H1 (cell line): ENCODE measurements at regions not wholly inside any gene's neighbourhood (a gene's known extent, or its start where the extent isn't known, plus 50 kb on each side); places are given as distances from the start of the nearest gene placed in this dataset.

ENCODE experiments used
- CTCF ChIA-PET: fragments of 300-600 bp; sonication (Branson Sonifier 250); formaldehyde crosslinking; loops from one replicate; lab custom pipeline; 2021; ENCODE audit not compliant: partially characterized antibody; lab: Charles Lee
- POLR2A ChIA-PET: fragments of 300-600 bp; sonication (Branson Sonifier 250); formaldehyde crosslinking; loops from one replicate; lab custom pipeline; 2021; ENCODE audit warnings: inconsistent platforms; ENCODE audit not compliant: partially characterized antibody; lab: Charles Lee
- DNase-seq, 2 experiments: peaks; one replicate each; pipeline versions ENCODE4 v3.0.0 to v3.0.0-alpha.2; 2010 to 2022; ENCODE audit warnings: low spot score in 2 of 2, low read depth in 1 of 2, mixed read lengths in 1 of 2
- FAIRE-seq: peaks from 2 replicates; lab custom pipeline; 2011; peaks lifted over from hg19 to GRCh38; lab: Jason Lieb, UNC
- H2AFZ ChIP-seq: 2 replicates; pipeline ENCODE4 v1.8.1; 2012; ENCODE audit warnings: low read length, inconsistent platforms
- H2AK5ac ChIP-seq: 2 replicates; pipeline ENCODE4 v1.6.1; 2013; ENCODE audit warnings: low read depth, low read length
- H2BK120ac ChIP-seq: replicated peaks from 2 replicates; pipeline ENCODE3; 2013; ENCODE audit warnings: low read depth, low read length, inconsistent platforms
- H2BK12ac ChIP-seq: 2 replicates; pipeline ENCODE4 v1.6.1; 2013; ENCODE audit warnings: low read depth, low read length
- H2BK15ac ChIP-seq: 2 replicates; pipeline ENCODE4 v1.6.1; 2013; ENCODE audit warnings: low read length
- H2BK20ac ChIP-seq: 2 replicates; pipeline ENCODE4 v1.6.1; 2013; ENCODE audit warnings: low read length
- H2BK5ac ChIP-seq: 2 replicates; pipeline ENCODE4 v1.6.1; 2013; ENCODE audit warnings: low read depth, low read length
- H3K14ac ChIP-seq: 2 replicates; pipeline ENCODE4 v1.6.1; 2013; ENCODE audit warnings: inconsistent platforms; ENCODE audit not compliant: insufficient read length
- H3K18ac ChIP-seq: 2 replicates; pipeline ENCODE4 v1.6.1; 2013; ENCODE audit warnings: low read length; ENCODE audit errors: extremely low read depth
- H3K23ac ChIP-seq: 2 replicates; pipeline ENCODE4 v1.6.1; 2013; ENCODE audit warnings: inconsistent platforms; ENCODE audit not compliant: insufficient read length
- H3K23me2 ChIP-seq: 2 replicates; pipeline ENCODE4 v1.6.1; 2013; ENCODE audit warnings: low read depth, low read length
- H3K27ac ChIP-seq: 2 replicates; pipeline ENCODE4 v1.6.1; 2011; ENCODE audit warnings: low read depth, low read length, inconsistent platforms
- H3K27me3 ChIP-seq, 4 experiments: replicated peaks in 1 of 4; 1 replicate in 1 of 4; 2 replicates in 3 of 4; pipeline versions ENCODE4 v1.6.1 to v1.8.1; 2011 to 2013; ENCODE audit warnings: low read length in 3 of 4, mild to moderate bottlenecking in 3 of 4, inconsistent platforms in 2 of 4, mixed read lengths in 2 of 4, moderate library complexity in 1 of 4; ENCODE audit not compliant: control insufficient read depth in 3 of 4, insufficient read depth in 3 of 4; ENCODE audit errors: extremely low read depth in 1 of 4
- H3K36me3 ChIP-seq, 4 experiments: 2 replicates each; pipeline versions ENCODE4 v1.6.1 to v1.8.1; 2011 to 2013; ENCODE audit warnings: mild to moderate bottlenecking in 4 of 4, low read length in 3 of 4, moderate library complexity in 2 of 4, control low read depth in 1 of 4, inconsistent platforms in 1 of 4; ENCODE audit not compliant: insufficient read depth in 4 of 4, control insufficient read depth in 2 of 4
- H3K4ac ChIP-seq: replicated peaks from 2 replicates; pipeline ENCODE3; 2013; ENCODE audit warnings: low read length, low read depth, mixed read lengths, inconsistent platforms; ENCODE audit not compliant: insufficient read length
- H3K4me1 ChIP-seq, 4 experiments: replicated peaks in 1 of 4; 1 replicate in 1 of 4; 2 replicates in 3 of 4; pipeline versions ENCODE4 v1.6.1 to v1.8.1; 2011 to 2013; ENCODE audit warnings: low read length in 3 of 4, inconsistent platforms in 2 of 4, mixed read lengths in 1 of 4; ENCODE audit not compliant: insufficient read depth in 4 of 4, control insufficient read depth in 3 of 4
- H3K4me2 ChIP-seq, 2 experiments: 2 replicates each; pipeline versions ENCODE4 v1.6.1 to v1.8.1; 2011 to 2013; ENCODE audit warnings: low read depth in 2 of 2, low read length in 2 of 2, control low read depth in 1 of 2, inconsistent platforms in 1 of 2, mild to moderate bottlenecking in 1 of 2; ENCODE audit not compliant: insufficient read depth in 1 of 2
- H3K4me3 ChIP-seq, 4 experiments: fragments of 200-600, 300-600 bp in 1 of 4; sonication (generic), shearing (Covaris generic), sonication (Bioruptor Twin) in 1 of 4; 2 replicates each; pipeline versions ENCODE4 v1.5.1 to v1.8.1; 2011 to 2016; ENCODE audit warnings: low read length in 4 of 4, low read depth in 3 of 4, control low read depth in 2 of 4, inconsistent platforms in 2 of 4, mild to moderate bottlenecking in 2 of 4, mixed read lengths in 1 of 4, moderate library complexity in 1 of 4; ENCODE audit not compliant: insufficient read depth in 2 of 4; ENCODE audit errors: extremely low read depth in 1 of 4
- H3K56ac ChIP-seq: replicated peaks from 2 replicates; pipeline ENCODE3; 2013; ENCODE audit warnings: low read depth, mild to moderate bottlenecking, mixed read lengths, low read length, inconsistent platforms; ENCODE audit not compliant: insufficient read length
- H3K79me1 ChIP-seq: 2 replicates; pipeline ENCODE4 v1.6.1; 2013; ENCODE audit warnings: low read depth, low read length, control low read depth
- H3K79me2 ChIP-seq, 2 experiments: 2 replicates each; pipeline versions ENCODE4 v1.6.1 to v1.8.1; 2012 to 2013; ENCODE audit warnings: low read length in 2 of 2, mild to moderate bottlenecking in 2 of 2, inconsistent platforms in 1 of 2; ENCODE audit not compliant: insufficient read depth in 2 of 2, control insufficient read depth in 1 of 2
- H3K9ac ChIP-seq, 4 experiments: replicated peaks in 1 of 4; 1 replicate in 1 of 4; 2 replicates in 3 of 4; pipeline versions ENCODE4 v1.6.1 to v1.8.1; 2011 to 2013; ENCODE audit warnings: low read depth in 3 of 4, low read length in 3 of 4, control low read depth in 2 of 4, mild to moderate bottlenecking in 2 of 4, moderate library complexity in 2 of 4, inconsistent platforms in 1 of 4; ENCODE audit errors: extremely low read depth in 1 of 4
- H3K9me3 ChIP-seq, 2 experiments: 2 replicates each; pipeline versions ENCODE4 v1.6.1 to v1.8.1; 2012 to 2013; ENCODE audit warnings: mild to moderate bottlenecking in 2 of 2, moderate library complexity in 2 of 2, control low read depth in 1 of 2, inconsistent platforms in 1 of 2, low read depth in 1 of 2, low read length in 1 of 2, mixed read lengths in 1 of 2; ENCODE audit not compliant: insufficient read depth in 2 of 2
- H4K20me1 ChIP-seq, 2 experiments: replicated peaks in 1 of 2; 2 replicates each; pipeline versions ENCODE3 to v1.8.1; 2011 to 2013; ENCODE audit warnings: inconsistent platforms in 2 of 2, low read length in 2 of 2, mild to moderate bottlenecking in 1 of 2; ENCODE audit not compliant: insufficient read depth in 2 of 2, control insufficient read depth in 1 of 2
- H4K5ac ChIP-seq: 2 replicates; pipeline ENCODE4 v1.6.1; 2013; ENCODE audit warnings: low read length, low read depth, mixed read lengths, inconsistent platforms; ENCODE audit not compliant: insufficient read length
- H4K8ac ChIP-seq: 2 replicates; pipeline ENCODE4 v1.8.0; 2013; ENCODE audit warnings: mild to moderate bottlenecking, moderate library complexity, low read length, inconsistent platforms; ENCODE audit not compliant: insufficient read depth; ENCODE audit errors: extremely low read depth
- H4K91ac ChIP-seq: replicated peaks from 2 replicates; pipeline ENCODE3; 2013; ENCODE audit warnings: low read length, mixed read lengths, inconsistent platforms; ENCODE audit not compliant: insufficient read length
- BCL11A ChIP-seq, 2 experiments: IDR thresholded peaks; one replicate each; pipeline ENCODE4 v1.6.1; 2011; ENCODE audit warnings: low read depth in 2 of 2, low read length in 2 of 2, mild to moderate bottlenecking in 2 of 2
- BRCA1 ChIP-seq: IDR thresholded peaks from 2 replicates; pipeline ENCODE4 v1.6.1; 2012; ENCODE audit warnings: low read depth, low read length, improper control_type of control experiment
- CBX8 ChIP-seq: fragments of 300-800, 300-1000 bp; sonication (generic); IDR thresholded peaks from 2 replicates; pipeline ENCODE4 v1.7.1; 2016; ENCODE audit warnings: low read depth, low read length, borderline replicate concordance
- EGR1 ChIP-seq: IDR thresholded peaks from 2 replicates; pipeline ENCODE4 v1.6.1; 2011; ENCODE audit warnings: low read depth, low read length, borderline replicate concordance
- FOSL1 ChIP-seq: IDR thresholded peaks from 2 replicates; pipeline ENCODE4 v1.6.1; 2011; ENCODE audit warnings: mild to moderate bottlenecking, low read depth, low read length, moderate library complexity; ENCODE audit not compliant: insufficient read depth
- GABPA ChIP-seq: IDR thresholded peaks from 2 replicates; pipeline ENCODE4 v1.6.1; 2011; ENCODE audit warnings: mild to moderate bottlenecking, low read length, moderate library complexity, borderline replicate concordance; ENCODE audit not compliant: insufficient read depth
- GTF2F1 ChIP-seq: IDR thresholded peaks from 2 replicates; pipeline ENCODE4 v1.6.1; 2012; ENCODE audit warnings: low read depth, low read length, improper control_type of control experiment, borderline replicate concordance
- RNF2 ChIP-seq: fragments of 200-900, 300-1000 bp; sonication (generic); IDR thresholded peaks from 2 replicates; pipeline ENCODE4 v1.7.1; 2016; ENCODE audit warnings: borderline replicate concordance, low read depth, mild to moderate bottlenecking, antibody characterized with exemption, low read length; ENCODE audit not compliant: poor library complexity, severe bottlenecking; ENCODE audit errors: missing control alignments
- SIN3A ChIP-seq, 2 experiments: IDR thresholded peaks in 1 of 2; conservative IDR thresholded peaks in 1 of 2; 2 replicates each; pipeline ENCODE4 v1.6.1; 2011 to 2012; ENCODE audit warnings: low read length in 2 of 2, improper control_type of control experiment in 1 of 2, low read depth in 1 of 2, mild to moderate bottlenecking in 1 of 2
- SIRT6 ChIP-seq: IDR thresholded peaks from one replicate; pipeline ENCODE4 v1.7.1; 2012; ENCODE audit warnings: low read length, inconsistent platforms
- SIX5 ChIP-seq: IDR thresholded peaks from 2 replicates; pipeline ENCODE4 v1.6.1; 2011; ENCODE audit warnings: mild to moderate bottlenecking, low read depth, low read length
- SP1 ChIP-seq: IDR thresholded peaks from 2 replicates; pipeline ENCODE4 v1.6.1; 2011; ENCODE audit warnings: low read depth, low read length
- SRF ChIP-seq: IDR thresholded peaks from 2 replicates; pipeline ENCODE4 v1.6.1; 2011; ENCODE audit warnings: mild to moderate bottlenecking, low read depth, low read length, moderate library complexity
- TAF1 ChIP-seq: IDR thresholded peaks from 2 replicates; pipeline ENCODE4 v1.6.1; 2011; ENCODE audit warnings: mild to moderate bottlenecking, low read depth, low read length
- WGBS, 2 experiments: shearing (Covaris generic) in 1 of 2; methylation state at CpG; one replicate each; pipeline versions ENCODE4 v1.1.6 to v1.1.7; 2013 to 2015; ENCODE audit warnings: low lambda C conversion rate in 2 of 2, mixed read lengths in 2 of 2, inconsistent platforms in 1 of 2, low coverage in 1 of 2, missing lambda C conversion rate in 1 of 2; ENCODE audit not compliant: insufficient replicate concordance in 2 of 2, insufficient coverage in 1 of 2, insufficient read length in 1 of 2; ENCODE audit errors: extremely low coverage in 1 of 2, missing lambda C conversion rate in 1 of 2; 5-methylcytosine and 5-hydroxymethylcytosine counted together

DNA sequence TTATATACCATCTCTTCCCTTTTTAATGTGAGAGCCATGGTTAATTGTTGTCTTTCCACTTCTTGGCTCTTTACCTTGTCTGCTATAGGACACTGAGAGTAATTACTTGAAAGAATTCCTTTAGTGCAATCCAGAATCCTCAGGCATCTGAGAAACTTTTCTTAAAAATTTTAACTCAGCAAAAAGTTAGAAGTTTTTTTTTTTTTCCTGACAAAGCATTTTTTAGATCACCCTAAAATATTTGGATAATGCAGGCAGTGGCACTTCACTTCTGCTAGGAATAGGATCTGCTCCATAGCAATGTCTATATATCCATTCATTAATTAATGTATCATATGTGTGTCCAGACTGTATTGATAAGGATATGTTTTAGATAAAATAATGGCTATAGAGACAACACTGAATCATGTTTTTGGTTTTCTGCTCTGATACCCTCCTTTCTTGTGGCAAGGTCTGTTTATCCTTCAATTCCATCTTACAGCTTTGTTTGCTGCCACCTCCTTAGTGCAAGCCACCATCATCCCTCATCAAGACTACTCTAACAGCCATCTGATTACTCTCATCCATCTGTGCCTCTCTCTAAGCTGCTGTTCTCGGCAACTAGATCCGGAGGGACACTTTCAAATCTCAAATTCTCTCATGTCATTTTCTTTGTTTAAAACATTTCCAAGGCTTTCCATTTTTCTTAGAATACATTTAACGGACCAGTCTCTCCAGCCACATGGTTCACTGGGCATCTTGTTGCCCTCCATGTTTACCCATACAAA lies 563.5 kb downstream of the EDEM1 start:
- H4K91ac ChIP-seq = no peak overlapping the region
- DNase-seq = no peak
- 87% methylated on average over 3 of the region's 3 CpGs; no CpG with 5 or more reads in 1 of the 2 experiments for WGBS, 2 experiments
- TF ChIP-seq SIN3A (conservative IDR thresholded peaks at IDR 0.05 in 1 of 2, IDR thresholded peaks at IDR 0.05 in 1 of 2; ENCODE audit: low read depth in 1 of 2, low read length in 2 of 2) (no peak), BCL11A (IDR thresholded peaks at IDR 0.05; ENCODE audit: low read depth in 2 of 2, low read length in 2 of 2) (no peak), BRCA1 (no peak), EGR1 (no peak), FOSL1 (no peak), GTF2F1 (no peak), CBX8 (no peak), GABPA (no peak), SP1 (no peak), RNF2 (no peak), SRF (no peak), SIX5 (no peak), SIRT6 (no peak), TAF1 (no peak)

More for the DNA sequence above, 563.5 kb downstream of the EDEM1 start:
- Histone ChIP-seq H3K4me1 (no peaks in the 10 kb centered on the region; a peak in 1 of 7 replicates), H3K27me3 (no peaks in the 10 kb centered on the region), H3K23ac (no peak overlapping the region), H3K27ac (no peak overlapping the region), H2AFZ (no peak overlapping the region), H3K18ac (no peak overlapping the region), H2BK120ac (no peak overlapping the region), H2AK5ac (no peak overlapping the region), H4K8ac (no peak overlapping the region), H2BK20ac (no peak overlapping the region), H2BK15ac (no peak overlapping the region), H3K23me2 (no peaks in the 10 kb centered on the region; the same call in 1 of the 2 replicates), H3K9me3 (no peaks in the 10 kb centered on the region), H2BK12ac (no peak overlapping the region), H3K9ac (no peak overlapping the region), H2BK5ac (no peak overlapping the region), H3K79me2 (no peaks in the 10 kb centered on the region), H3K56ac (no peak overlapping the region), H3K4me3 (no peak overlapping the region), H4K5ac (no peak overlapping the region), H3K4me2 (no peak overlapping the region), H3K14ac (no peak overlapping the region), H3K36me3 (no peaks in the 10 kb centered on the region), H3K79me1 (no peaks in the 10 kb centered on the region), H3K4ac (no peak overlapping the region), H4K20me1 (no peaks in the 10 kb centered on the region)
- ChIA-PET POLR2A (no interaction called here), CTCF (interaction anchor here (1.2 kb wide), 1 partner anchor 10 kb away, joined by 4 read pairs; no protein-coding TSS in a partner anchor)
- no peak for FAIRE-seq
